ENCODE measurements at regions not wholly inside any gene's neighbourhood (a gene's known extent, or its start where the extent isn't known, plus 50 kb on each side); places are given as distances from the start of the nearest gene placed in this dataset.
"Not testable (repeated sequence)": the region's sequence is repeated elsewhere in the genome, so short reads cannot be mapped to it uniquely, and the experiment has no call there.

GRCh38 chr5:166726406-166726805, 1565.0 kb upstream of the WWC1 start:
- TF ChIP-seq CTCF (IDR thresholded peaks at IDR 0.05) = no peak
- no peak for TF ChIP-seq ZFX (IDR thresholded peaks at IDR 0.05; ENCODE audit: borderline replicate concordance)
- H3K27ac ChIP-seq = no peak overlapping the region

GRCh38 chr5:166742951-166743350, 1548.5 kb upstream of the WWC1 start:
- not testable (repeated sequence) for H3K27ac ChIP-seq

GRCh38 chr5:166746506-166746905, 1544.9 kb upstream of the WWC1 start:
- H3K27ac ChIP-seq = no peak overlapping the region
- TF ChIP-seq ZFX (IDR thresholded peaks at IDR 0.05; ENCODE audit: borderline replicate concordance) (no peak), CTCF (IDR thresholded peaks at IDR 0.05) (no peak)

- TF ChIP-seq CTCF (IDR thresholded peaks at IDR 0.05) (no peak), ZFX (IDR thresholded peaks at IDR 0.05; ENCODE audit: borderline replicate concordance) (no peak)
- no peak overlapping the region for H3K27ac ChIP-seq
Measured at GRCh38 chr5:166750376-166750775, 1541.1 kb upstream of the WWC1 start.

GRCh38 chr5:166758151-166758550, 1533.3 kb upstream of the WWC1 start:
- H3K27ac ChIP-seq = no peak overlapping the region
- TF ChIP-seq CTCF (IDR thresholded peaks at IDR 0.05) (no peak), ZFX (IDR thresholded peaks at IDR 0.05; ENCODE audit: borderline replicate concordance) (no peak)

- H3K27ac ChIP-seq = no peak overlapping the region
- no peak for TF ChIP-seq CTCF (IDR thresholded peaks at IDR 0.05)
- TF ChIP-seq ZFX (IDR thresholded peaks at IDR 0.05; ENCODE audit: borderline replicate concordance) = no peak
Measured at GRCh38 chr5:166767858-166768257, 1523.6 kb upstream of the WWC1 start.

- TF ChIP-seq CTCF (IDR thresholded peaks at IDR 0.05) (no peak), ZFX (IDR thresholded peaks at IDR 0.05; ENCODE audit: borderline replicate concordance) (no peak)
- H3K27ac ChIP-seq = no peak overlapping the region
Measured at GRCh38 chr5:166768536-166768935, 1522.9 kb upstream of the WWC1 start.

GRCh38 chr5:166772770-166773169, 1518.7 kb upstream of the WWC1 start:
- H3K27ac ChIP-seq = no peak overlapping the region
- TF ChIP-seq ZFX (IDR thresholded peaks at IDR 0.05; ENCODE audit: borderline replicate concordance) (no peak), CTCF (IDR thresholded peaks at IDR 0.05) (no peak)
